ENCODE measurements at regions not wholly inside any gene's neighbourhood (a gene's known extent, or its start where the extent isn't known, plus 50 kb on each side); places are given as distances from the start of the nearest gene placed in this dataset.

- TF ChIP-seq POLR2AphosphoS5 (IDR thresholded peaks at IDR 0.05; ENCODE audit: low read depth, low read length), result no peak
- TF ChIP-seq CTCF (IDR thresholded peaks at IDR 0.05), result no peak
Observed at GRCh38 chr13:42420304-42420703, 148.4 kb downstream of the AKAP11 start.
